Naive thymus-derived CD4-positive, alpha-beta T cell (primary cell): ENCODE measurements at regions not wholly inside any gene's neighbourhood (a gene's known extent, or its start where the extent isn't known, plus 50 kb on each side); places are given as distances from the start of the nearest gene placed in this dataset.

Experiments
- ATAC-seq: fragments of 150-1000 bp; cut with Tn5 transposase; 2 replicates; pipeline ENCODE4 v1.10.0; 2021; ENCODE audit warnings: mild to moderate bottlenecking, moderate library complexity
- CTCF ChIA-PET: fragments of 350-600 bp; sonication (Branson Sonifier 250); formaldehyde crosslinking; loops from one replicate; lab custom pipeline; 2021; ENCODE audit warnings: antibody characterized with exemption; lab: Charles Lee
- POLR2A ChIA-PET: fragments of 350-600 bp; sonication (Branson Sonifier 250); formaldehyde crosslinking; loops from one replicate; lab custom pipeline; 2021; ENCODE audit warnings: antibody characterized with exemption, inconsistent platforms; lab: Charles Lee
- DNase-seq, 9 donors: peaks; one replicate each; pipeline versions ENCODE4 v3.0.0 to v3.0.0-alpha.2; 2020 to 2022; ENCODE audit warnings: mixed read lengths in 1 of 9
- H3K27ac ChIP-seq: one replicate; pipeline ENCODE4 v1.7.0; 2013; ENCODE audit warnings: mild to moderate bottlenecking, low read depth, low read length, moderate library complexity
- H3K27me3 ChIP-seq, 2 donors: one replicate each; pipeline ENCODE4 v1.7.0; 2013; ENCODE audit warnings: low read length in 2 of 2, mild to moderate bottlenecking in 2 of 2, moderate library complexity in 2 of 2; ENCODE audit not compliant: control insufficient read depth in 2 of 2, insufficient read depth in 2 of 2
- H3K36me3 ChIP-seq, 3 experiments: 1 replicate in 2 of 3; 2 replicates in 1 of 3; pipeline ENCODE4 v1.7.0; 2013; ENCODE audit warnings: low read length in 3 of 3, mild to moderate bottlenecking in 3 of 3, moderate library complexity in 1 of 3; ENCODE audit not compliant: insufficient read depth in 3 of 3, control insufficient read depth in 2 of 3
- H3K4me1 ChIP-seq, 2 donors: one replicate each; pipeline ENCODE4 v1.7.0; 2013; ENCODE audit warnings: low read length in 2 of 2, mild to moderate bottlenecking in 2 of 2, moderate library complexity in 1 of 2; ENCODE audit not compliant: control insufficient read depth in 2 of 2, insufficient read depth in 2 of 2
- H3K4me3 ChIP-seq: 2 replicates; pipeline ENCODE4 v1.7.0; 2013; ENCODE audit warnings: mild to moderate bottlenecking, low read length
- H3K9me3 ChIP-seq, 3 experiments: 1 replicate in 2 of 3; 2 replicates in 1 of 3; pipeline ENCODE4 v1.7.0; 2013; ENCODE audit warnings: low read length in 3 of 3; ENCODE audit not compliant: control insufficient read depth in 2 of 3
- H3K27ac Mint-ChIP-seq, 9 donors: one replicate each; pipeline ENCODE4 v1.8.0; 2020 to 2022; ENCODE audit warnings: mixed read lengths in 9 of 9, mild to moderate bottlenecking in 8 of 9, moderate library complexity in 5 of 9, inconsistent platforms in 2 of 9
- H3K27me3 Mint-ChIP-seq, 5 donors: one replicate each; pipeline ENCODE4 v1.8.0; 2021 to 2022; ENCODE audit warnings: mixed read lengths in 5 of 5, mild to moderate bottlenecking in 1 of 5
- H3K36me3 Mint-ChIP-seq, 5 donors: one replicate each; pipeline ENCODE4 v1.8.0; 2020 to 2022; ENCODE audit warnings: mixed read lengths in 5 of 5, mild to moderate bottlenecking in 3 of 5, inconsistent platforms in 1 of 5
- H3K4me1 Mint-ChIP-seq, 7 donors: one replicate each; pipeline ENCODE4 v1.8.0; 2020 to 2022; ENCODE audit warnings: mixed read lengths in 7 of 7, mild to moderate bottlenecking in 3 of 7, inconsistent platforms in 1 of 7
- H3K4me3 Mint-ChIP-seq, 10 donors: one replicate each; pipeline ENCODE4 v1.8.0; 2020 to 2022; ENCODE audit warnings: mild to moderate bottlenecking in 10 of 10, mixed read lengths in 10 of 10, moderate library complexity in 6 of 10, inconsistent platforms in 2 of 10
- H3K9me3 Mint-ChIP-seq, 11 donors: one replicate each; pipeline ENCODE4 v1.8.0; 2020 to 2022; ENCODE audit warnings: mixed read lengths in 11 of 11, mild to moderate bottlenecking in 4 of 11, inconsistent platforms in 1 of 11, moderate library complexity in 1 of 11
- intact Hi-C, 2 donors: fragments of 100-400 bp; cut with micrococcal nuclease; formaldehyde crosslinking; loops; one replicate each; pipeline ENCODE4 v1.15.1; 2023

DNA sequence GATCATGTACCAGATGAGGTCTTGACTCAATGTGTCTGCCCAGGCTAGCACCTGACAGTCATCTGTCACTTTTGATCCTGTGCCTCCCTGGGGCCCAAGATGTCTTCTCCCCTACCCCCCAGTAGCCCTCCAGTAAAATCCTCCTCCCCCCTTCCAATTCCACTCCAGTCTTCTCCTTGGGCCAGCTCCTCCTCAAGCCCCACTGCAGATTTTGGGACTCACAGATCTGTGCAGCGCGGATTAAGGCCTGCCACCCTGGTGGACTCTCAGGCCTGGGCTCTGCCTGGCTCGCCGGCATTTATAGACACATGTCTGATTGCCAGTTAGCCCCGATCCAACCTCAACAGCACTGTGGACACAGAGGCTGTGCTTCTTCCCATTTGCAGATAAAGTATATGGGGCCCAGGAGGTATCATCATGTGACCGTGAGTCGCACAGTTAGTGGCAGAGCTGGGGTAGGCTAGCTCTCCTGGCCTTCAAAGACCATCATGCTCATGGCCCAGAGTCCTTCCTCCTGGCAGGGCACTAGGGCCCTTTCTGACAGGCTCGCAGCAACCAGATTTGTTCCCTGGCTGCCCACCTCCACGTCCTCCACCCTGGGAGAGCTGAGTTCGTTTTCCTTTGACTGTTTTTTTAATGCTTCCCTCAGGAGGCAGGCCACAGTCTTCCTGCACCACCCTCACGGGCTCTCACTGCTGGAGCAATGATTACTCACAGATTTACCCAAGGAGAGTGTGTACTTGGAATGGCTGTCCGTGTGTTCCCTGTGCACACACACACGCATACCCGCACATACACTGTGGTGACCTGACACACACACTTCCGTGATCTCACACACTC is 98.3 kb upstream of the DIO3 start:
- no peaks in the 10 kb centered on the region for H3K36me3 Mint-ChIP-seq
- H3K4me1 Mint-ChIP-seq: peaks cover 0 to 10% (median 0%) of the 10 kb centered on the region in 7 donors
- Histone ChIP-seq H3K36me3 (no peaks in the 10 kb centered on the region), H3K27me3 (peaks cover 3 to 12% of the 10 kb centered on the region in 2 donors), H3K9me3 (no peaks in the 10 kb centered on the region), H3K27ac (no peak overlapping the region), H3K4me1 (no peaks in the 10 kb centered on the region), H3K4me3 (no peak overlapping the region)
- ATAC-seq: no peak
- intact Hi-C loops: no loop called here
- no peak for DNase-seq
- POLR2A ChIA-PET: no interaction called here
- CTCF ChIA-PET: no interaction called here
- no peak overlapping the region for H3K27ac Mint-ChIP-seq
- no peak overlapping the region for H3K4me3 Mint-ChIP-seq
- no peaks in the 10 kb centered on the region for H3K9me3 Mint-ChIP-seq
- H3K27me3 Mint-ChIP-seq: peaks cover 19 to 28% (median 25%) of the 10 kb centered on the region in 5 donors

DNA sequence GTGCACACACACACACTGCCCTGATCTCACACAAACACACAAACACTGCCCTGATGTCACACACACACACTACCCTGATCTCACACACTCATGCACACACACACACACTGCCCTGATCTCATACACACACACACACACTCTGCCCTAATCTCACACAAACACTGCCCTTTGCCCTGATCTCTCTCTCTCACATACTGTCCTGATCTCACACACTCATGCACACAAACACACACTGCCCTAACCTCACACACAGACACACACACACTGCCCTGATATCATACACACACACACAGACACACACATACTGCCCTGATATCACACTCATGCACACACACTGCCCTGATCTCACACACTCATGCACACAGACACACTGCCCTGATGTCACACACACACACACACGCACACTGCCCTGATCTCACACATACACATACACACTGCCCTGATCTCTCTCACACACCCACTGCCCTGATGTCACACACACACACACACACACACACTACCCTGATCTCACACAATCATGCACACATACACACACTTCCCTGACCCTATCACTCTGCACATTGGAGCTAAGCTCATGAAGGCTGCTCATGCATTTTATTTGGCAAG is 97.6 kb upstream of the DIO3 start:
- Histone ChIP-seq H3K4me1 (no peaks in the 10 kb centered on the region), H3K4me3 (no peak overlapping the region), H3K27me3 (peaks cover 3 to 12% of the 10 kb centered on the region in 2 donors), H3K27ac (no peak overlapping the region), H3K9me3 (no peaks in the 10 kb centered on the region), H3K36me3 (no peaks in the 10 kb centered on the region)
- Mint-ChIP-seq H3K4me3 (no peak overlapping the region), H3K27me3 (peaks cover 19 to 28% (median 25%) of the 10 kb centered on the region in 5 donors), H3K36me3 (no peaks in the 10 kb centered on the region), H3K9me3 (no peaks in the 10 kb centered on the region), H3K27ac (no peak overlapping the region), H3K4me1 (peaks cover 0 to 10% (median 0%) of the 10 kb centered on the region in 7 donors)
- intact Hi-C loops: no loop called here
- DNase-seq: no peak
- POLR2A ChIA-PET: no interaction called here
- no peak for ATAC-seq
- CTCF ChIA-PET: no interaction called here

DNA sequence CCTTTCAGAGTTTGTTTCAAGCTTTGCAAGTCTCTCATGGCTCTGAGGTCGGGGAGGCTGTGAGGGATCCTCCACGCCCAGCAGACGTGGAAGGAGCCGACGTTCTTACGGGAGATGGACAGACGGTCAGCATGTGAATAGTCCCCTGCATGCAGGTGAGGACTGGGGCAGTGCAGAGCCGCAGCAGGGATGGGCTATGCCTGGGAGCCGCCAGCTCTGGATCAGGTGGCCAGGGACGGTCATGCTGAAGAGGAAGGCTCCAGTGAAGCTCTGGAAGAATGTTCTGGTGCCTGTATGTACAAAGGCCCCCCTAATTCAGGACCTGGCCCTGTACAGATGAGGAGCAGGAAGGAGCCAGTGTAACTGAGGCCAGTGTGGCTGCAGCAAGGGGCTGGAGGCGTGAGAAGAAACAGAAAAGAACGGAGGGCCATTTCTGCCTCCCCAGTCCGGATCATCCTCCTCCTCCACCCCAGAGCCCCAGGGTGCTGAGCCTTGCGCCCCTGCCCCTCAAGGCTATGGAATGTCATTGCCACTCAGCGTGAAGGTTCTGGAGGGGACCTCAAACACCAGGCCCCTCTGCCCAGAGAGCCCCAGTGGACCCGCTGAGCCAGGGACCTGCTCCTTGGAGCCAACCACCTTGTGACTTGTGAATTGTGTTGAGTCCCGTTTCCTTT is 96.8 kb upstream of the DIO3 start:
- Histone ChIP-seq H3K27me3 (peaks cover under 1 to 12% of the 10 kb centered on the region in 2 donors), H3K4me1 (no peaks in the 10 kb centered on the region), H3K27ac (no peak overlapping the region), H3K4me3 (no peak overlapping the region), H3K36me3 (no peaks in the 10 kb centered on the region), H3K9me3 (no peaks in the 10 kb centered on the region)
- no peak for DNase-seq
- intact Hi-C loops: no loop called here
- POLR2A ChIA-PET: no interaction called here
- Mint-ChIP-seq H3K36me3 (no peaks in the 10 kb centered on the region), H3K4me3 (no peak overlapping the region), H3K27ac (no peak overlapping the region), H3K4me1 (peaks cover 0 to 8% (median 0%) of the 10 kb centered on the region in 7 donors), H3K9me3 (no peaks in the 10 kb centered on the region), H3K27me3 (peaks cover 18 to 28% (median 25%) of the 10 kb centered on the region in 5 donors)
- ATAC-seq: no peak
- CTCF ChIA-PET: no interaction called here

DNA sequence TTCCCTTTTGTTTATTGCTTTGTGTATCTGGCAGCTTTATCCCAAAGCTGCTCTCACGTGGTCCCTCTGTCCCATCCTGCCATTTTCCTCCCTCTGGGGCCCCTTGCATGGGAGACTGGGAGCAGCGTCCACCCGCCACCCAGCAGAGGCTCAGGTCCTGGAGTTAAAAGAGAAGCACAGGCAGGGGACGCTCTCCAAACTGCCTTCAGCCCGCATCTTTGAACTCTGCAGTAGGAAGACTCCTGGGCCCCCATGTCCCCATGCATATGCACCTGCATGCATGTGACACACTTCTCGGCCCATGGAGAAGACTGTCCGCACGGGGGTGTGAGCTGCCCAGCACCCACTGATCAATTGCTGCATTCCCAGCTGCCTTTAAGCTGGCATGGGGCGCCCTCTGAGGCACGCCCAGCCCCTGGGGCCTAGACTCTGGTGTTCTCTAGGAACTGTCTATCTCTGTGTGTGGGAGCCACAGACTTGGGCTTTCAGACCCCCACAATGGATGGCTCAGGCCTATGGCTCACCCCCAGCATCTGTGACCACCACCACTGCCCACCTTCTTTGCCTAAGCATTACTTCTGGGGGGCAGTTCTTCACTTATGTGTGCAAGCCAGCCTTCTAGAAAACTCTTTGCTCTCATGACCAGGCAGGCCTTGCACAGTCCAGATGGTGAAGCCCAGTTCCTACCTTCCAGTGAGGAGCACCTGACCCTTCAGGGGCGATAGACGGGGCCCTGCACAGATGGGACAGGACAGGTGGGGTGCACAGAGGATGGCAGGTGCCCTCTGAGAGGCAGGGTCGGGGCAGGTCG is 96.1 kb upstream of the DIO3 start:
- ATAC-seq: no peak
- POLR2A ChIA-PET: no interaction called here
- H3K36me3 Mint-ChIP-seq: no peaks in the 10 kb centered on the region
- no peak overlapping the region for H3K4me3 Mint-ChIP-seq
- H3K27me3 Mint-ChIP-seq: peaks cover 15 to 24% (median 21%) of the 10 kb centered on the region in 5 donors
- CTCF ChIA-PET: no interaction called here
- Histone ChIP-seq H3K27me3 (peaks cover 0 to 10% of the 10 kb centered on the region in 2 donors), H3K36me3 (no peaks in the 10 kb centered on the region), H3K9me3 (no peaks in the 10 kb centered on the region), H3K4me1 (no peaks in the 10 kb centered on the region), H3K4me3 (no peak overlapping the region), H3K27ac (no peak overlapping the region)
- DNase-seq: no peak
- H3K4me1 Mint-ChIP-seq: peaks cover 0 to 4% (median 0%) of the 10 kb centered on the region in 7 donors
- intact Hi-C loops: no loop called here
- H3K27ac Mint-ChIP-seq: peak overlapping the region in 1 of 9 donors; percentile 53
- H3K9me3 Mint-ChIP-seq: no peaks in the 10 kb centered on the region

DNA sequence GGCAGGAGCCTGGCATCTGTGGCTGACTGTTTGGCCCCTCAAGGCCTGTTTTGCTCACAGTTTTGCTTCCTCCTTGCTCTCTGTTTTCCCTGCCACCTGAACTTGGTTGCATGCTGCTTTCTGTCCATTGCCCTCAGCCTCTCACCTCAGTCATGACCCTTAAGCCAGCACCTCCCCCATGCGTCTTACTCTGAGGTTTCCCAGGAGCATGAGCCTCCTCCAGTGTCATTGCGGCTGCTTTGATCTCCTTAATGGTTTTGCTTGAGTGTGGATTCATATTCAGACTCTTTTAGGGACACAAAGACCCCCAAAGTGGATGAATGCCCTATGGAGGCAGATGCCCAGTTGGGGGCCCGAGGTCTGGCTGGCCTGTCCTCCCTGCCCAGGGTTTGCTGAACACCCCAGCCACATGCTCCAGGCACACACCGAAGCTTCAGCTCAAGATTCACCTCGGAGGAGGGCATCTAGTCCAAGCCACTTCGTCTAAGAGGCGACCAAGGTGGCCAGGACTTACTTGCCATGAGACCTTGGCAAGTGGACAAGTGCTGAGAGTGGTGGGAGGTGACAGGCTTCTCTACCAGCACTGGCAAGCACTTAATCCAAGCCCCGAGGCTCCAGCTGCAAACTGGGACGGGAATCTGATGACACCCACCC is 95.4 kb upstream of the DIO3 start:
- Mint-ChIP-seq H3K36me3 (no peaks in the 10 kb centered on the region), H3K27me3 (peaks cover 8 to 17% (median 14%) of the 10 kb centered on the region in 5 donors), H3K9me3 (no peaks in the 10 kb centered on the region), H3K4me3 (no peak overlapping the region), H3K4me1 (no peaks in the 10 kb centered on the region), H3K27ac (no peak overlapping the region)
- no peaks in the 10 kb centered on the region for H3K36me3 ChIP-seq
- H3K4me3 ChIP-seq: no peak overlapping the region
- no peaks in the 10 kb centered on the region for H3K9me3 ChIP-seq
- no peaks in the 10 kb centered on the region for H3K4me1 ChIP-seq
- DNase-seq: no peak
- peaks cover 0 to 5% of the 10 kb centered on the region in 2 donors for H3K27me3 ChIP-seq
- POLR2A ChIA-PET: no interaction called here
- intact Hi-C loops: no loop called here
- no peak overlapping the region for H3K27ac ChIP-seq
- CTCF ChIA-PET: no interaction called here
- ATAC-seq: no peak
